HL-60 (cell line): ENCODE measurements at regions not wholly inside any gene's neighbourhood (a gene's known extent, or its start where the extent isn't known, plus 50 kb on each side); places are given as distances from the start of the nearest gene placed in this dataset.

ENCODE experiments used
- DNase-seq, 2 experiments: peaks; one replicate each; pipeline ENCODE4 v3.0.0-alpha.2; 2010 to 2020; ENCODE audit warnings: low read depth in 1 of 2, low spot score in 1 of 2
- H3K27ac ChIP-seq: fragments of 250-450 bp; sonication (Bioruptor Pico); replicated peaks from 2 replicates; pipeline ENCODE4 v1.5.1; 2020; ENCODE audit warnings: mild to moderate bottlenecking, moderate library complexity
- H3K27me3 ChIP-seq: fragments of 250-450 bp; sonication (Bioruptor Pico); 2 replicates; pipeline ENCODE4 v1.5.1; 2021; ENCODE audit warnings: mild to moderate bottlenecking, moderate library complexity; ENCODE audit not compliant: insufficient read depth, poor library complexity, severe bottlenecking
- H3K4me3 ChIP-seq: replicated peaks from 2 replicates; pipeline ENCODE4 v1.5.1; 2011; ENCODE audit warnings: mild to moderate bottlenecking, control low read depth, low read length; ENCODE audit not compliant: insufficient read depth
- CTCF ChIP-seq: IDR thresholded peaks from one replicate; pipeline ENCODE4 v1.5.1; 2011; ENCODE audit warnings: low read length, control low read depth, inconsistent platforms; ENCODE audit not compliant: insufficient read depth
- GABPA ChIP-seq: IDR thresholded peaks from 2 replicates; pipeline ENCODE4 v1.6.1; 2012; ENCODE audit warnings: low read depth
- POLR2AphosphoS5 ChIP-seq: IDR thresholded peaks from 2 replicates; pipeline ENCODE4 v1.6.1; 2012; ENCODE audit warnings: low read depth
- REST ChIP-seq: IDR thresholded peaks from 2 replicates; pipeline ENCODE4 v1.6.1; 2012; ENCODE audit warnings: low read depth; ENCODE audit not compliant: insufficient replicate concordance
- SPI1 ChIP-seq: IDR thresholded peaks from 2 replicates; pipeline ENCODE4 v1.6.1; 2012; ENCODE audit warnings: low read depth, mild to moderate bottlenecking, borderline replicate concordance

GRCh38 chr9:4932681-4933080, 52.4 kb upstream of the JAK2 start:
- no peaks in the 10 kb centered on the region for H3K27me3 ChIP-seq
- no peak overlapping the region for H3K4me3 ChIP-seq
- H3K27ac ChIP-seq: no peak overlapping the region
- DNase-seq: no peak
- TF ChIP-seq SPI1 (no peak), POLR2AphosphoS5 (no peak), CTCF (no peak), GABPA (no peak), REST (no peak)

- H3K4me3 ChIP-seq: no peak overlapping the region
- DNase-seq: no peak
- no peak overlapping the region for H3K27ac ChIP-seq
- H3K27me3 ChIP-seq: no peaks in the 10 kb centered on the region
- no peak for TF ChIP-seq POLR2AphosphoS5
- TF ChIP-seq REST: no peak
- TF ChIP-seq GABPA: no peak
- no peak for TF ChIP-seq CTCF
- TF ChIP-seq SPI1: no peak
These were observed 51.9 kb upstream of the JAK2 start for GRCh38 chr9:4933177-4933576.

- DNase-seq: no peak
- no peak overlapping the region for H3K27ac ChIP-seq
- no peaks in the 10 kb centered on the region for H3K27me3 ChIP-seq
- no peak overlapping the region for H3K4me3 ChIP-seq
- TF ChIP-seq POLR2AphosphoS5 (no peak), REST (no peak), GABPA (no peak)
These were observed 51.2 kb upstream of the JAK2 start for GRCh38 chr9:4933861-4934260.
